ENCODE measurements at regions not wholly inside any gene's neighbourhood (a gene's known extent, or its start where the extent isn't known, plus 50 kb on each side); places are given as distances from the start of the nearest gene placed in this dataset.

DNA sequence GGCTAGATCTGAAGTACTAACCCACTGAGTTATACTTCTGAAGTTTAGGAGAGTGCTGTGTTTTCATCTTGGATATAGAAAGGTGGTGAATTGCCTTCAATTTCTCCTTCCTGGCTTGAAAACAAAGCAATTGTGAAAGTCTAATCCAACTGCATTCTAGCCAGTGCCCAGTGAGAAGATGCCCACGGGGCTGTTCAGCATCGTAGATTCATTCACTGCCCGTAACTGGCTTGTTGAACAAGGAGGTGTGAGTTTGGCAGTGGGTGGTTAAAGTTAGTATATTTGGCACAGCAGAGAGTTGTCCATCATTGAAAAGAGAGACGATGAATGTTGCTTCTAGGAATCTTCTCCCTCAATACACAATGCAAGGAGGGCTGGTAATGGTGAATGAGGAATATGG lies 82.3 kb upstream of the RND3 start:
- H3K27ac ChIP-seq, result no peak overlapping the region
- no peak for DNase-seq
- no peaks in the 10 kb centered on the region for H3K9me3 ChIP-seq
- no peak for TF ChIP-seq CTCF (IDR thresholded peaks at IDR 0.05)
- H3K4me1 ChIP-seq, result no peaks in the 10 kb centered on the region
- H3K4me3 ChIP-seq, result no peak overlapping the region
- intact Hi-C loops (cut with DNase I; ENCODE audit: low total_unique reads), result no loop called here
- 89 to 95% methylated on average over 4 of the region's 4 CpGs for WGBS, 2 donors
- H3K27me3 ChIP-seq, result no peaks in the 10 kb centered on the region
- H3K36me3 ChIP-seq (ENCODE audit: low read depth, missing control alignments), result no peaks in the 10 kb centered on the region

- Histone ChIP-seq H3K9me3 (no peaks in the 10 kb centered on the region), H3K36me3 (ENCODE audit: low read depth, missing control alignments) (no peaks in the 10 kb centered on the region), H3K4me3 (no peak overlapping the region), H3K27me3 (no peaks in the 10 kb centered on the region), H3K27ac (no peak overlapping the region), H3K4me1 (no peaks in the 10 kb centered on the region)
- TF ChIP-seq CTCF (IDR thresholded peaks at IDR 0.05) (no peak), POLR2A (IDR thresholded peaks at IDR 0.05) (no peak)
- DNase-seq, result no peak
- intact Hi-C loops (cut with DNase I; ENCODE audit: low total_unique reads), result no loop called here
- 90 to 93% methylated on average over 4 of the region's 4 CpGs for WGBS, 2 donors
Measured at GRCh38 chr2:150567771-150568301, 80.4 kb upstream of the RND3 start.

DNA sequence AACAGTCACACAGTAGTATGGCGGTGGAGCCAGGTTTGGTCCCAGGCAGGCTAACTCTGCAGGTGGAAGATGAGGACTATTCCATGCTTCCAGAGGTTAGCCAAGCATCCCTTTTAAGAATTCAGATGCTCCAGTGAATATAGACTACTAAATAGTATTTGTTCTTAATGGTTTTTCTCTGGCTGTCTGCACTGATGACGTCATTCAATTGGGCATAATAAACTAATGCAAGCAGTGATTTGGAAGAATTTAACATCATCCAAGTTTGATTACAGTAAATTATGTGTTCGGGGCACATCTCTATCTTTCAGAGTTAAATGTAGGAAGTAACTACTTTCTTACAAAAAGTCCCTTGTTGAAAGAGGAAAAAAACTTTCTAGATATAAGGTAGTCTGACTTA lies 78.8 kb upstream of the RND3 start:
- WGBS, 2 donors, result 72 to 80% methylated on average over 3 of the region's 3 CpGs
- H3K9me3 ChIP-seq, result no peaks in the 10 kb centered on the region
- no peaks in the 10 kb centered on the region for H3K36me3 ChIP-seq (ENCODE audit: low read depth, missing control alignments)
- no peak overlapping the region for H3K27ac ChIP-seq
- no peaks in the 10 kb centered on the region for H3K4me1 ChIP-seq
- no peak overlapping the region for H3K4me3 ChIP-seq
- intact Hi-C loops (cut with DNase I; ENCODE audit: low total_unique reads), result no loop called here
- no peaks in the 10 kb centered on the region for H3K27me3 ChIP-seq
- no peak for TF ChIP-seq CTCF (IDR thresholded peaks at IDR 0.05)
- no peak for TF ChIP-seq POLR2A (IDR thresholded peaks at IDR 0.05)
- no peak for DNase-seq

- intact Hi-C loops (cut with DNase I; ENCODE audit: low total_unique reads), result no loop called here
- WGBS, 2 donors, result 63 to 69% methylated on average over 1 of the region's 1 CpG
- Histone ChIP-seq H3K9me3 (no peaks in the 10 kb centered on the region), H3K27ac (no peak overlapping the region), H3K4me1 (no peaks in the 10 kb centered on the region), H3K36me3 (ENCODE audit: low read depth, missing control alignments) (no peaks in the 10 kb centered on the region), H3K27me3 (no peaks in the 10 kb centered on the region), H3K4me3 (no peak overlapping the region)
- no peak for DNase-seq
- TF ChIP-seq POLR2A (IDR thresholded peaks at IDR 0.05), result no peak
- no peak for TF ChIP-seq CTCF (IDR thresholded peaks at IDR 0.05)
Measured at GRCh38 chr2:150561076-150561475, 73.6 kb upstream of the RND3 start.

- H3K27ac ChIP-seq, result no peak overlapping the region
- TF ChIP-seq CTCF (IDR thresholded peaks at IDR 0.05) (no peak), POLR2A (IDR thresholded peaks at IDR 0.05) (no peak)
- intact Hi-C loops (cut with DNase I; ENCODE audit: low total_unique reads), result no loop called here
- WGBS, 2 donors, result 67 to 71% methylated on average over 2 of the region's 2 CpGs
- no peaks in the 10 kb centered on the region for H3K9me3 ChIP-seq
- no peak for DNase-seq
- H3K27me3 ChIP-seq, result no peaks in the 10 kb centered on the region
- H3K4me3 ChIP-seq, result no peak overlapping the region
- no peaks in the 10 kb centered on the region for H3K4me1 ChIP-seq
- H3K36me3 ChIP-seq (ENCODE audit: low read depth, missing control alignments), result no peaks in the 10 kb centered on the region
Measured at GRCh38 chr2:150557020-150557600, 69.6 kb upstream of the RND3 start.

Data from testis (tissue), 2 donors.